Keratinocyte (primary cell): ENCODE measurements at regions not wholly inside any gene's neighbourhood (a gene's known extent, or its start where the extent isn't known, plus 50 kb on each side); places are given as distances from the start of the nearest gene placed in this dataset.

Source experiments
- DNase-seq: peaks from one replicate; pipeline ENCODE4 v3.0.0-alpha.2; 2011; ENCODE audit warnings: low read depth, missing footprints, low spot score
- FAIRE-seq: peaks from 2 replicates; lab custom pipeline; 2011; peaks lifted over from hg19 to GRCh38; lab: Jason Lieb, UNC
- H2AFZ ChIP-seq: 2 replicates; pipeline ENCODE4 v1.6.0; 2012; ENCODE audit warnings: low read length, control low read depth, inconsistent platforms; ENCODE audit not compliant: control insufficient read depth
- H3K27ac ChIP-seq: 2 replicates; pipeline ENCODE4 v1.5.1; 2011; ENCODE audit warnings: low read length; ENCODE audit not compliant: control insufficient read depth, insufficient read depth
- H3K27me3 ChIP-seq: 3 replicates; pipeline ENCODE4 v1.6.0; 2011; ENCODE audit warnings: low read length; ENCODE audit not compliant: control insufficient read depth, insufficient read depth; ENCODE audit errors: extremely low read depth
- H3K36me3 ChIP-seq, 2 experiments: 2 replicates in 1 of 2; 3 replicates in 1 of 2; pipeline ENCODE4 v1.5.1; 2011; ENCODE audit warnings: low read length in 2 of 2, mild to moderate bottlenecking in 1 of 2; ENCODE audit not compliant: control insufficient read depth in 2 of 2, insufficient read depth in 2 of 2; ENCODE audit errors: extremely low read depth in 1 of 2
- H3K4me1 ChIP-seq: 3 replicates; pipeline ENCODE4 v1.5.1; 2011; ENCODE audit warnings: low read length; ENCODE audit not compliant: control insufficient read depth, insufficient read depth; ENCODE audit errors: extremely low read depth
- H3K4me2 ChIP-seq: 3 replicates; pipeline ENCODE4 v1.6.0; 2011; ENCODE audit warnings: low read depth, low read length; ENCODE audit not compliant: control insufficient read depth, insufficient read depth; ENCODE audit errors: extremely low read depth
- H3K4me3 ChIP-seq, 3 experiments: fragments of 200-600 bp in 1 of 3; sonication (generic) in 1 of 3; 2 replicates in 2 of 3; 3 replicates in 1 of 3; pipeline ENCODE4 v1.5.1; 2011 to 2016; ENCODE audit warnings: low read length in 3 of 3, mild to moderate bottlenecking in 3 of 3, control low read depth in 2 of 3, inconsistent platforms in 1 of 3, low read depth in 1 of 3, mixed read lengths in 1 of 3, mixed run types in 1 of 3, moderate library complexity in 1 of 3; ENCODE audit not compliant: control insufficient read depth in 2 of 3, insufficient read depth in 2 of 3; ENCODE audit errors: extremely low read depth in 1 of 3
- H3K79me2 ChIP-seq: 2 replicates; pipeline ENCODE4 v1.6.0; 2012; ENCODE audit warnings: low read length; ENCODE audit not compliant: control insufficient read depth, insufficient read depth
- H3K9ac ChIP-seq: 3 replicates; pipeline ENCODE4 v1.6.0; 2011; ENCODE audit warnings: low read length; ENCODE audit not compliant: control insufficient read depth, insufficient read depth; ENCODE audit errors: extremely low read depth
- H3K9me1 ChIP-seq: 3 replicates; pipeline ENCODE4 v1.6.0; 2011; ENCODE audit warnings: low read length; ENCODE audit not compliant: control insufficient read depth, insufficient read depth; ENCODE audit errors: extremely low read depth
- H3K9me3 ChIP-seq: 2 replicates; pipeline ENCODE4 v1.5.1; 2012; ENCODE audit warnings: low read depth, low read length; ENCODE audit not compliant: control insufficient read depth
- H4K20me1 ChIP-seq: 3 replicates; pipeline ENCODE4 v1.6.0; 2011; ENCODE audit warnings: low read length; ENCODE audit not compliant: control insufficient read depth, insufficient read depth; ENCODE audit errors: extremely low read depth
- CTCF ChIP-seq, 3 experiments: IDR thresholded peaks in 1 of 3; conservative IDR thresholded peaks in 1 of 3; optimal IDR thresholded peaks in 1 of 3; 2 replicates in 2 of 3; 3 replicates in 1 of 3; pipeline versions ENCODE3 to v1.5.1; 2011; ENCODE audit warnings: low read length in 3 of 3, mild to moderate bottlenecking in 3 of 3, moderate library complexity in 2 of 3, control low read depth in 1 of 3, inconsistent platforms in 1 of 3; ENCODE audit not compliant: insufficient read depth in 2 of 3; ENCODE audit errors: extremely low read depth in 1 of 3
- EZH2 ChIP-seq: IDR thresholded peaks from one replicate; pipeline ENCODE4 v1.6.1; 2012; ENCODE audit warnings: inconsistent platforms, mild to moderate bottlenecking, low read length, moderate library complexity
- dilution Hi-C: fragments of 300-500 bp; cut with MboI; formaldehyde crosslinking; loops from one replicate; pipeline ENCODE4 v1.7.0; 2020; ENCODE audit warnings: low sequenced_read_pairs; ENCODE audit not compliant: extremely low pct_ligation_motif_present

- no peak for FAIRE-seq
- H3K9ac ChIP-seq: no peak overlapping the region
- no peak for DNase-seq
These were observed 298.2 kb upstream of the ARSJ start for GRCh38 chr4:114277690-114278089.

GRCh38 chr4:114279066-114279465, 299.6 kb upstream of the ARSJ start:
- DNase-seq: no peak
- Histone ChIP-seq H3K79me2 (no peaks in the 10 kb centered on the region), H3K9me3 (no peaks in the 10 kb centered on the region), H3K4me1 (no peaks in the 10 kb centered on the region), H3K27me3 (no peaks in the 10 kb centered on the region), H3K4me3 (no peak overlapping the region), H2AFZ (no peak overlapping the region), H3K4me2 (no peak overlapping the region), H3K9me1 (no peaks in the 10 kb centered on the region), H3K36me3 (no peaks in the 10 kb centered on the region), H3K27ac (no peak overlapping the region), H4K20me1 (no peaks in the 10 kb centered on the region), H3K9ac (no peak overlapping the region)
- dilution Hi-C loops: no loop called here
- TF ChIP-seq EZH2: no peak
- TF ChIP-seq CTCF (optimal IDR thresholded peaks at IDR 0.05 in 1 of 3, IDR thresholded peaks at IDR 0.05 in 1 of 3, conservative IDR thresholded peaks at IDR 0.05 in 1 of 3; ENCODE audit: extremely low read depth in 1 of 3, insufficient read depth in 2 of 3, low read length in 3 of 3): no peak
- no peak for FAIRE-seq

More at GRCh38 chr4:114277690-114278089, 298.2 kb upstream of the ARSJ start:
- dilution Hi-C loops: no loop called here
- TF ChIP-seq EZH2: no peak
- TF ChIP-seq CTCF (optimal IDR thresholded peaks at IDR 0.05 in 1 of 3, IDR thresholded peaks at IDR 0.05 in 1 of 3, conservative IDR thresholded peaks at IDR 0.05 in 1 of 3; ENCODE audit: extremely low read depth in 1 of 3, insufficient read depth in 2 of 3, low read length in 3 of 3): no peak
- Histone ChIP-seq H3K27me3 (no peaks in the 10 kb centered on the region), H3K4me1 (peaks cover 2% of the 10 kb centered on the region), H3K9me3 (no peaks in the 10 kb centered on the region), H3K9me1 (no peaks in the 10 kb centered on the region), H3K36me3 (no peaks in the 10 kb centered on the region), H3K4me2 (no peak overlapping the region), H3K79me2 (no peaks in the 10 kb centered on the region), H3K4me3 (no peak overlapping the region), H2AFZ (no peak overlapping the region), H3K27ac (no peak overlapping the region), H4K20me1 (no peaks in the 10 kb centered on the region)
